ENCODE measurements at regions not wholly inside any gene's neighbourhood (a gene's known extent, or its start where the extent isn't known, plus 50 kb on each side); places are given as distances from the start of the nearest gene placed in this dataset.

DNA sequence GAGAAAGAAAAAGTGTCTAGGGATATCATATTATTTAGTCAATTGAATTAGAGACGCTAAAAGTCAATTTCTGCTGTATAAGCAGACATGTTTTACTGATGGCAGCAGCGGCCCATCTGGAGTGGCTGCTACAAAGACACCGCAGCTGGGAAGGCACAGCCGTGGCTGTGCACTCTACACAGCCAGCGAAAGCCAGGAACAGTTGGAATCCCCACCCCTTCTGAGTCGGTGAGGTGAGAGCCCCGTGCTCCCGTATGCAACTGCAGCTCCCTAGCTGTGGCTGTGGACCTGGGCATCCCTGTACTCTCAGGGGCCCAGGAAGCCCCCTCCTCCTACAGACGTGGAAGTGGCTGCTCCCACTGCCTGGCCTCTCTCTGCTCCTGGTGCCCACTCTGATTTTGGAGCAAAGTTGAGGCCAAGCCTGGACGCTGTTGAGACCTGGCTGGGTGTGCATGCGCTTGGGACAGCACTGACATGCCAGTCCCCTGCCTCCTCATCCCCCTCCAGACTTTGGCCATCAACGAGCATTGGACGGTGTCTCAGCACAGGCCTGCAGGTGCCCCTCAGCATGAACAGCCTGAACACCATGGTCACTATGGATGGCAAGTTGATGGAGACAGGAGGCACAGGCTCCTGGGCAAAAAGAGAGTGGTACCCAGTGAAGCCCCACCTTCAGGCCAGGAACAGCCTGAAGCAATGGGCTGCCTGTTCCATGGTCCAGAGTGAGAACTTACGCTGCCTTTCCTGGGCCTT, 944.0 kb upstream of the MIR17HG start:
- DNase-seq (ENCODE audit: insufficient read length) (no peak), FAIRE-seq (no peak)
- TF ChIP-seq TAF1 (IDR thresholded peaks at IDR 0.05; ENCODE audit: borderline replicate concordance, low read depth, low read length) (no peak), POLR2A (IDR thresholded peaks at IDR 0.05; ENCODE audit: low read depth, low read length) (no peak), POLR2AphosphoS5 (IDR thresholded peaks at IDR 0.05; ENCODE audit: low read depth, low read length) (no peak)

DNA sequence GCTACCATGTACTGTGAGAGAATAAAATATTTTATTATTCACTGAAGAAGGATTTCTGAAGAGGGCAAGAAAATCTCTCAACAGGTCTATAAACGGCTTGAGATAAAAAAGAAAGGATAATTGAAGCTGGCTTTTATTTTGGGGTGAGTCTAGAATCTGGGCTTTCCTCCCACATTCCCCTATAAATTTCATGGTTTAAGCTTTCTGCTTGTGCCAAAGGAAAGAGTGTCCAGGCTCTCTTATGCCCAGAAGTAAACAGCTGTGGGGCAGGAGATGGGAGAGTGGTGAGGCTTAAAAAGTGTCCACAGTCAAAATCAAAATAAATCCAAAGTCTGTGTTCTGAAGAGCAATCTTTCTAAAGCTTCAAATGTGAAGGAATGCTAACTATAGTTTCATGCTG, 942.2 kb upstream of the MIR17HG start:
- FAIRE-seq = no peak
- TF ChIP-seq POLR2A (IDR thresholded peaks at IDR 0.05; ENCODE audit: low read depth, low read length) = no peak
- TF ChIP-seq POLR2AphosphoS5 (IDR thresholded peaks at IDR 0.05; ENCODE audit: low read depth, low read length) = no peak
- TF ChIP-seq TAF1 (IDR thresholded peaks at IDR 0.05; ENCODE audit: borderline replicate concordance, low read depth, low read length) = no peak
- no peak for DNase-seq (ENCODE audit: insufficient read length)

DNA sequence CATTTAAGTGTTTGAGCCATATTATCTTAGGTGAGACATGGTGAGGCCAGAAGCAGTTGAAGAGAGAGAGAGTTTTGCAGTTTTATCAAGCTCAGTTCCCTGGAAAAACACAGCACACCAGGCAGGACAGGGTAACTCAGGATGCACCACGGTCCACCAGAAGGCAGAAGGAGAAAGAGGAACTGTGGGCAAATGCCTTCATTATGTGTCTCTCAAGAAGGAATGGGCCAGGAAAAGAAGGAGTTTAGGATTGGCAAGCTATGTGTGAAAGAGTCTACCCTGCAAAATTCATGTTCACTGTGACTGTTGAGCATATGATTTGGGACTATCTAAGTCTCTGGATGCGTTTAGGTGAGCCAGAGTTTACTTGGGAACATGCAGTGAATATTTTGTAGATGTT, 934.5 kb upstream of the MIR17HG start:
- FAIRE-seq (no peak), DNase-seq (ENCODE audit: insufficient read length) (no peak)
- TF ChIP-seq POLR2A (IDR thresholded peaks at IDR 0.05; ENCODE audit: low read depth, low read length) (no peak), TAF1 (IDR thresholded peaks at IDR 0.05; ENCODE audit: borderline replicate concordance, low read depth, low read length) (no peak), POLR2AphosphoS5 (IDR thresholded peaks at IDR 0.05; ENCODE audit: low read depth, low read length) (no peak)

DNA sequence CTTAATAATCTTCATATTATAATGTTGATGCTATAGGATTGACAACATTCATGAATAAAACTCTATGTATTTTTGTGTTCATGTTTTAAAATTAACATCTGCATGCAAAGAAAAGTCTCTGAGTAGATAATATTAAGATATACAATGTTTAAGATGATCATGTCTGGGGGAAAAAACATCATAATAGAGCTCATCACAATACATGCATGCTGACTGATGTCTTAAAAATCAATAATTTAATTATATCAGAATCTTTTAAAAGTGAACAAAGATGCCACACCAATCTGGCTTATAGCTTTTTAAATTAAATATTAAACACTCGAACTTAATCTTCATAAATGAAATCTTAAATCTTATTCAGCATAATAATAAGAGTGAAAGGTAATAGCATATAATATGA, 933.9 kb upstream of the MIR17HG start:
- no peak for TF ChIP-seq TAF1 (IDR thresholded peaks at IDR 0.05; ENCODE audit: borderline replicate concordance, low read depth, low read length)
- no peak for TF ChIP-seq POLR2AphosphoS5 (IDR thresholded peaks at IDR 0.05; ENCODE audit: low read depth, low read length)
- TF ChIP-seq POLR2A (IDR thresholded peaks at IDR 0.05; ENCODE audit: low read depth, low read length) = no peak
- FAIRE-seq = no peak
- no peak for DNase-seq (ENCODE audit: insufficient read length)

DNA sequence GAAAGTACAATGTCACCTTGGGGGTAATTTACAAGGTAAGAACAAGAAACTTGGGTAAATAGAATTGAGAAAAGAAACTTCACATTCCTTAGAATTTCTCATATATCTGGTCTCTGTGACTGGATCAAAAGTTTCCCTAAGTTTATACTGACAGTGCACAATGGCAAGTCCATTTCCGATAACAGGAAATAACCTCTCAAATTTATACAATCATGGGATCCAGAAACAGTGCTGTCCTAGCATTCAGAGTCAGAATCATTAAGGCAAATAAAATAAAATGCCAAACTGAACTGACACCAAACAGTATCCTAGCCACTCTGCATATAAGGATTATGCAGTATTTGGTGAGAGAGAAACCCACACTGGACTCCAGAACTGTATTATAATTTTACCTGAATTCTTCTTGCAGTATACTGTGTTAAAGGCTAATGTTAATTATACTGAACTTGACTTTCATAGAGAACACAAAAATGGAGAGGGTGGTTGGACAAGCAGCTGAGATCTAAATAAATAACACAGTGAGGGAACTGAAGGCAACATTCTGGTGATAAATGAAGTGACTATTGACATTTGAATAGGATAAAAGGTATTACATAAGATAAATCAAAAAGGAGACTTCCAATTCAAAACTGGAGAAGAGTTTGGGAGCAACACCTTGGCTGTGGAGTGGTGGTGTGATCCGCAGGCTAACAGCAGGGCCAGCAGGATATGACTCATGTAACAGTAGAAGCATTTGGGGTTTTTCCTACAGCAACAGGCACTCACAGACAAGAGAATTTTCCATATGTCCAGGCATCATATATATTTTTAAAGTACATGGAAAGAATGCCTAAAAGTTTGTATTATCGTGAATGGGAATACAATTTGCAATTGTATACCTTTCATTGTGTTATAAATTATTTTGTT, 932.5 kb upstream of the MIR17HG start:
- FAIRE-seq (no peak), DNase-seq (ENCODE audit: insufficient read length) (no peak)
- no peak for TF ChIP-seq TAF1 (IDR thresholded peaks at IDR 0.05; ENCODE audit: borderline replicate concordance, low read depth, low read length)
- no peak for TF ChIP-seq POLR2AphosphoS5 (IDR thresholded peaks at IDR 0.05; ENCODE audit: low read depth, low read length)
- no peak for TF ChIP-seq POLR2A (IDR thresholded peaks at IDR 0.05; ENCODE audit: low read depth, low read length)

DNA sequence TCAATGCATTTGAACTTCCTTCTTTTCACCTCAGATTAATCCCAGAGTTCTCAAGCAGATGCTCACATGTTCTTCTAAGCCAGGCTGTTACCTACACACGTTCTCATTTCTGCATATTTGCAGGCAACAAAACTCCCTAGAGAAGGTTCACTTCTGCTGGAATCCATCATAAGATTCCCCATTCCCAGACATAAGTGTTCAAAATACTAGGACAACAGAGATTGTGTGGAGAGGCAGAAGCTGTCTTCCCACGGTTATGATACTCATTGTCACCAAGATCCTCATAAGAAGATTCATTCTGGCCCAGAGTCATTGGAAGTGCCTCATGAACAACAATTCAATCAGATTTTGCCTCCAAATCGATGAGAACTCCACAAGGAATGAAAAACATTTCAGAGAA, 931.6 kb upstream of the MIR17HG start:
- DNase-seq (ENCODE audit: insufficient read length) = no peak
- TF ChIP-seq POLR2A (IDR thresholded peaks at IDR 0.05; ENCODE audit: low read depth, low read length) = no peak
- TF ChIP-seq POLR2AphosphoS5 (IDR thresholded peaks at IDR 0.05; ENCODE audit: low read depth, low read length) = no peak
- TF ChIP-seq TAF1 (IDR thresholded peaks at IDR 0.05; ENCODE audit: borderline replicate concordance, low read depth, low read length) = no peak
- no peak for FAIRE-seq

DNA sequence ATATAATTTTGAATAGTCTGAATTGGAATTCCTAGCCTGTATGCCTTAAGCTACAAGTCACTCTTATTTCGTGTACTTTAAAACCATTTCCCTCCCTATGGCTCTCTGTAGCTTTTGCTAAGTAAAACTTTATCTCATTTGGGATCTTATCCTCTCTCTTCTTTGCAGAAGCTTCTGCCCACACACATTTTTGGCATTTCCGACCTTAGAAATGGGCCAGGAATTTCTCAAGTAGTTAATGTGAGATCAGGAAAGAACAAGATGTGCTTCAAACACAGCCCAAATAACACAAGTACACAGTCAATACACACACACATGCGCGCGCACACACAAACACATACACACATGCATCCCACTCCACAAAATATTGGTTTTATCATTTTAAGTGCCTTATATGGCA, 931.0 kb upstream of the MIR17HG start:
- no peak for DNase-seq (ENCODE audit: insufficient read length)
- FAIRE-seq = no peak
- no peak for TF ChIP-seq POLR2AphosphoS5 (IDR thresholded peaks at IDR 0.05; ENCODE audit: low read depth, low read length)
- TF ChIP-seq TAF1 (IDR thresholded peaks at IDR 0.05; ENCODE audit: borderline replicate concordance, low read depth, low read length) = no peak

DNA sequence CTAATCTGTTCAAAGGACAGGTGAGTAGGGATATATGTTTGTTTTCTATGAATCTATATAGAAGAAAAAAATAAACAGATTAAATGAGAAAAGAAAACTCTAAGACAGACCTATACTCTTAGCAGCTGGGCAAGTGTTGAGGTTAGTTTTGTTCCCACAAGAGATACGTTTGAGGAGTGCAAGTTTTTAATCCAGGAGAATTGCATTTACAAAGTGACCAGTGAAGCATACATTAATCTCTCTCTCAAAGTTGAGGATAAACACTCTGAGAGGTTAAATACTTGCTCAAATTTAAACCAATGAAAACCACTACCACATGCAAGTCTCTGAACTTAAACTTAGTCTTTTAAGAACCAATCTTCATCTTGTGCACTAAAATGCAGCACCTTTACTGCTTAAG, 930.5 kb upstream of the MIR17HG start:
- no peak for TF ChIP-seq POLR2A (IDR thresholded peaks at IDR 0.05; ENCODE audit: low read depth, low read length)
- no peak for TF ChIP-seq TAF1 (IDR thresholded peaks at IDR 0.05; ENCODE audit: borderline replicate concordance, low read depth, low read length)
- no peak for TF ChIP-seq POLR2AphosphoS5 (IDR thresholded peaks at IDR 0.05; ENCODE audit: low read depth, low read length)
- FAIRE-seq = no peak
- no peak for DNase-seq (ENCODE audit: insufficient read length)

DNA sequence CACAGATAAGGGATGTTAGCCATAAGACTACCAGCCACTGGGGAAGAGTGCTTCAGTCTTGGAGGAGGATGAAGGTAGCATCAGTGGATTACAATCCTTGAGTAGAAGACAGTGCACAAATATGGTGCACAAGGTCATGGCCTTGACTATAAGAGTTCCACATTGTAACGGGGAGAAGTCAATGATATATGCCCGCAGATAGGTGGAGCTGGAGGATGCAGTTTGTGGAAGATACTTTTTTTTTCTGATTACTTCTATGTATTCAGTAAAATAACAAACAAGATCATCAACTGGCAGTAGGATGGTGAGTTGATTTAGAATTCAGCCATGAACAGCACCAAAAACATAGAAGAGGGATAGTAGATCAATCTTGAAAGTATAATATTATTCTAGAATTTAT, 926.8 kb upstream of the MIR17HG start:
- TF ChIP-seq POLR2A (IDR thresholded peaks at IDR 0.05; ENCODE audit: low read depth, low read length) (no peak), TAF1 (IDR thresholded peaks at IDR 0.05; ENCODE audit: borderline replicate concordance, low read depth, low read length) (no peak), POLR2AphosphoS5 (IDR thresholded peaks at IDR 0.05; ENCODE audit: low read depth, low read length) (no peak)
- FAIRE-seq (no peak), DNase-seq (ENCODE audit: insufficient read length) (no peak)

DNA sequence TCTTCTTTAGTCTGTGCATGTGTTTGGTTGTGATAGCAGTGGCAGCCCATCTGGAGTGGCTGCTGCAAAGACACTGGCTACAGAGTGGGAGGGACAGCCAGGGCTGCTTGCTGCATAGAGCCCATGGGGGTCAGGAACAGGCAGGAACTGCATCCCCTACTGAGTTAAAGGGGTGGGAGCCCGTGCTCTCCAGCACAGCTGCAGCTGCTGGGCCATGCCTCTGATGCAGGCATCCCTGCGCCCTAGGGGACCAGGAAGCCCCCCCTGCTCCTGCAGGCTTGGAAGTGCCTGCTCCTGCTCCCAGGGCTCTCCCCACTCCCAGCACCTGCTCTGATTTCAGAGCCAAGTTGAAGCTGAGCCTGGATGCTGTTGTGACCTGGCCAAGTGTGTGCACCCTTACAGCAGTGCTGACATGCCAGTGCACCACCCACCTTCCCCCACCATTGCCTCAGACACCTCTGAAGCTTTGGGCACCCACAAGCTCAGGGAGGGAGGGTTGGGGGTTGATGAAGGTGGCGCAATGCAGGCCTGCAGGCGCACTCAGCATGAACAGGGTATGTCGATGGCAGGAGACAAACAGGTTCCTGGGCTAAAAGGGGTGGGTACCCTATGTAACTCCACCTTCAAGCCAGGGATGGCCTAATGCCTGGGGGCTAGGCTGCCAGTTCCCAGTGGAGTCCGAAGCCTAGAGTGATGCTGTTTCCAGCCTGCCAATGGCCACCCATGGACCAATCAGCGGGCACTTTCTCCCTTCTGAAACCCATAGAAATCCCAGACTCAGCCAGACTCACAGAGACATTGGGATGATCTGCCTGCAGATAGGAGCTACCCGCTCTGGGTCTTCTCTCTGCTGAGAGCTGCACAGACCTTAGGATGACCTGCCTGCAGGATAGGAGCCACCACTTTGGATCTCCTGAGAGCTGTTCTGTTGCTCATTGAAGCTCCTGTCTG, 919.9 kb upstream of the MIR17HG start:
- no peak for FAIRE-seq
- TF ChIP-seq POLR2A (IDR thresholded peaks at IDR 0.05; ENCODE audit: low read depth, low read length) (no peak), TAF1 (IDR thresholded peaks at IDR 0.05; ENCODE audit: borderline replicate concordance, low read depth, low read length) (no peak), POLR2AphosphoS5 (IDR thresholded peaks at IDR 0.05; ENCODE audit: low read depth, low read length) (no peak)
- DNase-seq (ENCODE audit: insufficient read length) = no peak

Data from GM12892 (cell line).